H9 (cell line): ENCODE measurements at regions not wholly inside any gene's neighbourhood (a gene's known extent, or its start where the extent isn't known, plus 50 kb on each side); places are given as distances from the start of the nearest gene placed in this dataset.

ENCODE experiments used
- DNase-seq: peaks from one replicate; pipeline ENCODE4 v3.0.0-alpha.2; 2017
- H2AFZ ChIP-seq: one replicate; pipeline ENCODE4 v1.6.1; 2013; ENCODE audit warnings: mild to moderate bottlenecking, low read length, control low read depth, moderate library complexity
- H2AK5ac ChIP-seq: 2 replicates; pipeline ENCODE4 v1.6.1; 2013; ENCODE audit warnings: low read length, control low read depth, mixed read lengths; ENCODE audit not compliant: insufficient read length
- H2BK120ac ChIP-seq: one replicate; pipeline ENCODE4 v1.6.1; 2013; ENCODE audit warnings: low read depth, mild to moderate bottlenecking, low read length, control low read depth, inconsistent platforms; ENCODE audit not compliant: poor library complexity, severe bottlenecking
- H2BK12ac ChIP-seq: 2 replicates; pipeline ENCODE4 v1.6.1; 2013; ENCODE audit warnings: low read length, control low read depth, mixed read lengths, low read depth; ENCODE audit not compliant: insufficient read length
- H2BK15ac ChIP-seq: 2 replicates; pipeline ENCODE4 v1.6.1; 2013; ENCODE audit warnings: low read depth, low read length, control low read depth
- H2BK20ac ChIP-seq: one replicate; pipeline ENCODE4 v1.6.1; 2013; ENCODE audit warnings: low read depth, mild to moderate bottlenecking, low read length, control low read depth, inconsistent platforms; ENCODE audit not compliant: poor library complexity, severe bottlenecking
- H2BK5ac ChIP-seq: 2 replicates; pipeline ENCODE4 v1.6.1; 2013; ENCODE audit warnings: low read length, control low read depth, mixed read lengths; ENCODE audit not compliant: insufficient read length
- H3K14ac ChIP-seq: 2 replicates; pipeline ENCODE4 v1.6.1; 2013; ENCODE audit warnings: low read length, control low read depth; ENCODE audit not compliant: insufficient read depth
- H3K18ac ChIP-seq: 2 replicates; pipeline ENCODE4 v1.6.1; 2013; ENCODE audit warnings: low read depth, mild to moderate bottlenecking, mixed read lengths, low read length, control low read depth; ENCODE audit not compliant: insufficient read length
- H3K23ac ChIP-seq: 2 replicates; pipeline ENCODE4 v1.6.1; 2013; ENCODE audit warnings: low read length, control low read depth, mixed read lengths, low read depth; ENCODE audit not compliant: insufficient read length
- H3K23me2 ChIP-seq: 2 replicates; pipeline ENCODE4 v1.6.1; 2013; ENCODE audit warnings: low read depth, mild to moderate bottlenecking, mixed read lengths, low read length, control low read depth; ENCODE audit not compliant: insufficient read length, poor library complexity, severe bottlenecking
- H3K27ac ChIP-seq: 2 replicates; pipeline ENCODE4 v1.5.1; 2013; ENCODE audit warnings: low read length, control low read depth, mixed read lengths, low read depth; ENCODE audit not compliant: insufficient read length
- H3K27me3 ChIP-seq: 2 replicates; pipeline ENCODE4 v1.6.1; 2013; ENCODE audit warnings: low read length, control low read depth, inconsistent platforms; ENCODE audit not compliant: insufficient read depth
- H3K4ac ChIP-seq: 2 replicates; pipeline ENCODE4 v1.6.1; 2013; ENCODE audit warnings: low read depth, mild to moderate bottlenecking, control low read depth, inconsistent platforms, low read length, moderate library complexity
- H3K4me1 ChIP-seq: 2 replicates; pipeline ENCODE4 v1.6.1; 2013; ENCODE audit warnings: low read length, control low read depth, inconsistent platforms; ENCODE audit not compliant: insufficient read depth
- H3K4me2 ChIP-seq: 2 replicates; pipeline ENCODE4 v1.6.1; 2013; ENCODE audit warnings: low read length, control low read depth, mixed read lengths; ENCODE audit not compliant: insufficient read length, insufficient read depth
- H3K56ac ChIP-seq: 2 replicates; pipeline ENCODE4 v1.6.1; 2013; ENCODE audit warnings: low read depth, mild to moderate bottlenecking, mixed read lengths, low read length, control low read depth; ENCODE audit not compliant: insufficient read length
- H3K79me1 ChIP-seq: 2 replicates; pipeline ENCODE4 v1.6.1; 2013; ENCODE audit warnings: low read depth, mild to moderate bottlenecking, moderate library complexity, low read length, control low read depth, inconsistent platforms; ENCODE audit not compliant: insufficient read depth, poor library complexity, severe bottlenecking
- H3K79me2 ChIP-seq: 2 replicates; pipeline ENCODE4 v1.6.1; 2013; ENCODE audit warnings: low read length, control low read depth, inconsistent platforms; ENCODE audit not compliant: insufficient read depth
- H3K9ac ChIP-seq: 2 replicates; pipeline ENCODE4 v1.6.1; 2013; ENCODE audit warnings: low read length, control low read depth, mixed read lengths; ENCODE audit not compliant: insufficient read length; ENCODE audit errors: extremely low read depth
- H3K9me3 ChIP-seq: one replicate; pipeline ENCODE4 v1.6.1; 2013; ENCODE audit warnings: low read depth, low read length, inconsistent platforms; ENCODE audit not compliant: control insufficient read depth
- H3T11ph ChIP-seq: one replicate; pipeline ENCODE4 v1.6.1; 2013; ENCODE audit warnings: mild to moderate bottlenecking, low read length, control low read depth, inconsistent platforms
- H4K20me1 ChIP-seq: one replicate; pipeline ENCODE4 v1.6.1; 2013; ENCODE audit not compliant: control insufficient read depth, insufficient read length, insufficient read depth
- H4K5ac ChIP-seq: 2 replicates; pipeline ENCODE4 v1.6.1; 2013; ENCODE audit warnings: low read depth, mild to moderate bottlenecking, mixed read lengths, low read length, control low read depth; ENCODE audit not compliant: insufficient read length
- H4K8ac ChIP-seq: replicated peaks from 2 replicates; pipeline ENCODE4 v1.6.1; 2013; ENCODE audit warnings: low read length, control low read depth, mixed read lengths, low read depth; ENCODE audit not compliant: insufficient read length
- H4K91ac ChIP-seq: 2 replicates; pipeline ENCODE4 v1.6.1; 2013; ENCODE audit warnings: low read depth, mild to moderate bottlenecking, moderate library complexity, mixed read lengths, low read length, control low read depth; ENCODE audit not compliant: insufficient read length
- H3K27ac Mint-ChIP-seq, 3 experiments: 2 replicates in 2 of 3; 3 replicates in 1 of 3; pipeline ENCODE4 v1.8.0; 2020 to 2021; ENCODE audit warnings: mixed read lengths in 3 of 3, mild to moderate bottlenecking in 1 of 3, moderate library complexity in 1 of 3
- H3K27me3 Mint-ChIP-seq: 2 replicates; pipeline ENCODE4 v1.8.0; 2021; ENCODE audit warnings: low read depth, mild to moderate bottlenecking, moderate library complexity, mixed read lengths
- H3K36me3 Mint-ChIP-seq, 3 experiments: 2 replicates in 2 of 3; 3 replicates in 1 of 3; pipeline ENCODE4 v1.8.0; 2020 to 2021; ENCODE audit warnings: low read depth in 3 of 3, mixed read lengths in 3 of 3; ENCODE audit not compliant: insufficient read depth in 1 of 3
- H3K4me1 Mint-ChIP-seq, 2 experiments: 2 replicates each; pipeline ENCODE4 v1.8.0; 2020; ENCODE audit warnings: mixed read lengths in 2 of 2
- H3K4me3 Mint-ChIP-seq, 2 experiments: 2 replicates in 1 of 2; 3 replicates in 1 of 2; pipeline ENCODE4 v1.8.0; 2020 to 2021; ENCODE audit warnings: mild to moderate bottlenecking in 2 of 2, mixed read lengths in 2 of 2, moderate library complexity in 1 of 2
- H3K9me3 Mint-ChIP-seq, 2 experiments: 2 replicates in 1 of 2; 3 replicates in 1 of 2; pipeline ENCODE4 v1.8.0; 2020; ENCODE audit warnings: mild to moderate bottlenecking in 2 of 2, mixed read lengths in 2 of 2, moderate library complexity in 1 of 2
- CTCF ChIP-seq: fragments of 200-600 bp; sonication (generic); conservative IDR thresholded peaks from 3 replicates; pipeline ENCODE4 v1.8.0; 2021; ENCODE audit warnings: antibody characterized with exemption, mild to moderate bottlenecking
- WGBS: extraction: QIAGEN DNeasy Blood & Tissue Kit; methylation state at CpG from one replicate; pipeline ENCODE4 v1.1.7; 2013; ENCODE audit warnings: missing lambda C conversion rate, low lambda C conversion rate, mixed read lengths; ENCODE audit not compliant: insufficient read length; ENCODE audit errors: extremely low coverage; 5-methylcytosine and 5-hydroxymethylcytosine counted together

GRCh38 chr22:25487508-25487907 is 77.0 kb upstream of the GRK3 start:
- H4K91ac ChIP-seq, result no peak overlapping the region
- H4K20me1 ChIP-seq, result no peaks in the 10 kb centered on the region
- H3K14ac ChIP-seq, result no peak overlapping the region
- no peak overlapping the region for H3K18ac ChIP-seq
- Mint-ChIP-seq H3K27me3 (no peaks in the 10 kb centered on the region), H3K9me3 (no peaks in the 10 kb centered on the region), H3K4me1 (peaks cover 0 to 2% of the 10 kb centered on the region in 2 experiments; a peak in 1 of 4 replicates), H3K4me3 (no peak overlapping the region), H3K36me3 (peaks cover 6 to 43% (median 26%) of the 10 kb centered on the region in 3 experiments; a peak in 6 of 7 replicates), H3K27ac (no peak overlapping the region)
- no peaks in the 10 kb centered on the region for H3K79me2 ChIP-seq
- no peak overlapping the region for H2BK12ac ChIP-seq
- no peaks in the 10 kb centered on the region for H3K23me2 ChIP-seq
- H2BK20ac ChIP-seq, result no peak overlapping the region
- H3K9ac ChIP-seq, result no peak overlapping the region
- no peak overlapping the region for H2BK120ac ChIP-seq
- no peaks in the 10 kb centered on the region for H3K79me1 ChIP-seq
- H2AFZ ChIP-seq, result no peak overlapping the region
- no peak overlapping the region for H2AK5ac ChIP-seq
- H3K4me1 ChIP-seq, result no peaks in the 10 kb centered on the region
- no peak overlapping the region for H2BK5ac ChIP-seq
- no peak overlapping the region for H3K56ac ChIP-seq
- no peak overlapping the region for H3K27ac ChIP-seq
- no peak overlapping the region for H3T11ph ChIP-seq
- no peak overlapping the region for H2BK15ac ChIP-seq
- H3K27me3 ChIP-seq, result no peaks in the 10 kb centered on the region
- H3K23ac ChIP-seq, result no peak overlapping the region
- no peak overlapping the region for H4K5ac ChIP-seq
- no peak for DNase-seq
- H3K4me2 ChIP-seq, result no peak overlapping the region
- WGBS, result 100% methylated on average over 5 of the region's 6 CpGs
- no peak overlapping the region for H3K4ac ChIP-seq
- H4K8ac ChIP-seq, result no peak overlapping the region
- TF ChIP-seq CTCF, result no peak
- H3K9me3 ChIP-seq, result no peaks in the 10 kb centered on the region
